DOHH2 (cell line): ENCODE measurements at regions not wholly inside any gene's neighbourhood (a gene's known extent, or its start where the extent isn't known, plus 50 kb on each side); places are given as distances from the start of the nearest gene placed in this dataset.
"Not testable (repeated sequence)": the region's sequence is repeated elsewhere in the genome, so short reads cannot be mapped to it uniquely, and the experiment has no call there.

Experiments
- H3F3A ChIP-seq: fragments of 200-600 bp; sonication (generic), shearing (Covaris generic); 2 replicates; pipeline ENCODE4 v1.6.0; 2016; ENCODE audit warnings: antibody characterized with exemption, mild to moderate bottlenecking; ENCODE audit not compliant: control insufficient read depth, insufficient read depth
- H3K27ac ChIP-seq: fragments of 200-600 bp; sonication (generic); 2 replicates; pipeline ENCODE4 v1.5.1; 2014; ENCODE audit warnings: low read depth, mild to moderate bottlenecking, low read length, moderate library complexity
- H3K27me3 ChIP-seq: fragments of 200-600 bp; sonication (generic); 2 replicates; pipeline ENCODE4 v1.6.1; 2014; ENCODE audit warnings: mild to moderate bottlenecking, low read length, mixed read lengths; ENCODE audit not compliant: control insufficient read depth
- H3K36me3 ChIP-seq: fragments of 200-600 bp; sonication (generic); 2 replicates; pipeline ENCODE4 v1.6.1; 2014; ENCODE audit warnings: mild to moderate bottlenecking, low read length, moderate library complexity, mixed read lengths; ENCODE audit not compliant: control insufficient read depth
- H3K4me1 ChIP-seq: fragments of 200-600 bp; sonication (generic); 2 replicates; pipeline ENCODE4 v1.6.1; 2014; ENCODE audit warnings: mild to moderate bottlenecking, low read length, mixed read lengths; ENCODE audit not compliant: control insufficient read depth
- H3K4me2 ChIP-seq: fragments of 200-600 bp; sonication (generic); 2 replicates; pipeline ENCODE4 v1.6.0; 2014; ENCODE audit warnings: mild to moderate bottlenecking, low read length, moderate library complexity
- H3K4me3 ChIP-seq: fragments of 200-600 bp; sonication (generic); 2 replicates; pipeline ENCODE4 v1.5.1; 2014; ENCODE audit warnings: mild to moderate bottlenecking, low read length, mixed read lengths
- H3K79me2 ChIP-seq: fragments of 200-600 bp; sonication (generic); 2 replicates; pipeline ENCODE4 v1.6.1; 2014; ENCODE audit warnings: mild to moderate bottlenecking, low read length, mixed read lengths; ENCODE audit not compliant: control insufficient read depth
- H3K9me2 ChIP-seq: fragments of 200-600 bp; sonication (generic); replicated peaks from 2 replicates; pipeline ENCODE4 v1.6.1; 2014; ENCODE audit warnings: mild to moderate bottlenecking, low read length, mixed read lengths; ENCODE audit not compliant: control insufficient read depth
- H3K9me3 ChIP-seq: fragments of 200-600 bp; sonication (generic); 2 replicates; pipeline ENCODE4 v1.6.1; 2014; ENCODE audit warnings: antibody characterized with exemption, low read length, mixed read lengths; ENCODE audit not compliant: control insufficient read depth, insufficient read depth
- H4K20me1 ChIP-seq: fragments of 200-600 bp; sonication (generic); 2 replicates; pipeline ENCODE4 v1.6.0; 2014; ENCODE audit warnings: low read depth, mild to moderate bottlenecking, antibody characterized with exemption, low read length, moderate library complexity; ENCODE audit not compliant: control insufficient read depth, insufficient read depth
- CTCF ChIP-seq: fragments of 200-600 bp; sonication (generic); IDR thresholded peaks from one replicate; pipeline ENCODE4 v1.5.1; 2014; ENCODE audit warnings: antibody characterized with exemption, mild to moderate bottlenecking, low read depth, low read length; ENCODE audit not compliant: poor library complexity, severe bottlenecking
- EZH2phosphoT487 ChIP-seq: fragments of 200-600 bp; sonication (generic); IDR thresholded peaks from 2 replicates; pipeline ENCODE4 v1.6.1; 2017; ENCODE audit warnings: borderline replicate concordance, mild to moderate bottlenecking, antibody characterized with exemption, low read length, moderate library complexity, mixed read lengths

- Histone ChIP-seq H3K79me2 (no peaks in the 10 kb centered on the region), H3K9me3 (no peaks in the 10 kb centered on the region), H3F3A (no peaks in the 10 kb centered on the region), H3K4me3 (no peak overlapping the region), H3K27ac (no peak overlapping the region), H3K27me3 (no peaks in the 10 kb centered on the region), H3K9me2 (no peaks in the 10 kb centered on the region), H4K20me1 (no peaks in the 10 kb centered on the region), H3K36me3 (no peaks in the 10 kb centered on the region), H3K4me2 (no peak overlapping the region), H3K4me1 (no peaks in the 10 kb centered on the region)
- TF ChIP-seq EZH2phosphoT487 = no peak
- no peak for TF ChIP-seq CTCF
Observed at GRCh38 chr3:20451170-20451569, 265.2 kb upstream of the SGO1 start.

DNA sequence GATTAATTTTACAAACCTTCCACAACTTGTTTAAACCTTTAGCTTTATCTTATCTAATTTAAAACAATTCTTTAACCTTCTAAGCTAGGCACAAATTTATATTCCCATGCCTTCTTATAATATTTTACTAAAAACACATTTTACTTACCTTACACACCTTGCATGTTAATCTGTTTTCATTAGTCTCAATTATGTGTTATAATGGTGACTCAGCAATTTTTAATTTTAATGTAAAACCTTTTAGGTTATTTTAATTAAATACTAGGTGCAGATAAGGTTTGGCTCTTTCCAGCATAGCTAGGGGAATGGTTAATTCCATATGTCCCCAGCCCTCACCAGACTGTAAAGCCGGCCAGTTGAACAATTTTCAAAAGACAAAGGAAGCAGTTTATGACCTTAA lies 264.6 kb upstream of the SGO1 start:
- H3K9me2 ChIP-seq = no peaks in the 10 kb centered on the region
- no peaks in the 10 kb centered on the region for H3K4me1 ChIP-seq
- TF ChIP-seq CTCF (no peak), EZH2phosphoT487 (no peak)
- H4K20me1 ChIP-seq = no peaks in the 10 kb centered on the region
- H3K36me3 ChIP-seq = no peaks in the 10 kb centered on the region
- H3K4me2 ChIP-seq = no peak overlapping the region
- H3K79me2 ChIP-seq = no peaks in the 10 kb centered on the region
- no peaks in the 10 kb centered on the region for H3F3A ChIP-seq
- H3K27me3 ChIP-seq = no peaks in the 10 kb centered on the region
- no peaks in the 10 kb centered on the region for H3K9me3 ChIP-seq
- H3K27ac ChIP-seq = no peak overlapping the region
- H3K4me3 ChIP-seq = no peak overlapping the region

DNA sequence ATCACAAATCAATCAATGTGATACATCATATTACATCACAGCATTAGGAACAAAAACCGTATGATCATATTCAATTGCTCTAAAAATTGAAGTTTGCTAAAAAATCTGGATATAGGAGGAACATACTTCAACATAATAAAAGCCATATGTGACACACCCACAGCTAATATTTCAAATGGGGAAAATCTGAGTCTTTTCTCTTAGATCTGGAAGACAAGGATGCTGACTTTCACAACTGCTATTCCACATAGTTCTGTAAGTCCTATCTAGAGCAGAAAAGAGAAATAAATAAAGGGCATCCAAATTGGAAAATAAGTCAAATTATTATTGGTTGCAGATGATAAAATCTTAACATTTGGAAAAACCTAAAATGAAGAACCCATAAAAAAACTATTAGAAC lies 256.8 kb upstream of the SGO1 start:
- Histone ChIP-seq H3K4me3 (no peak overlapping the region), H3K9me3 (no peaks in the 10 kb centered on the region), H3F3A (no peaks in the 10 kb centered on the region), H3K4me1 (no peaks in the 10 kb centered on the region), H3K36me3 (no peaks in the 10 kb centered on the region), H3K27ac (no peak overlapping the region), H3K4me2 (no peak overlapping the region), H4K20me1 (no peaks in the 10 kb centered on the region), H3K27me3 (no peaks in the 10 kb centered on the region), H3K9me2 (no peaks in the 10 kb centered on the region), H3K79me2 (no peaks in the 10 kb centered on the region)
- no peak for TF ChIP-seq EZH2phosphoT487
- no peak for TF ChIP-seq CTCF

- not testable (repeated sequence) for H3K27me3 ChIP-seq, H3K36me3 ChIP-seq, H3K79me2 ChIP-seq, H3K4me1 ChIP-seq, H3F3A ChIP-seq, H3K4me2 ChIP-seq, H3K4me3 ChIP-seq, H3K27ac ChIP-seq, H3K9me2 ChIP-seq, H3K9me3 ChIP-seq, H4K20me1 ChIP-seq
Observed at GRCh38 chr3:20427268-20427667, 241.3 kb upstream of the SGO1 start.
